T-helper 2 cell treated with Interferon-gamma antibody and Interleukin-4, amounts not matched to agents 5 μg/mL and 100 μg/mL, for 36 hours (primary cell): ENCODE measurements at regions not wholly inside any gene's neighbourhood (a gene's known extent, or its start where the extent isn't known, plus 50 kb on each side); places are given as distances from the start of the nearest gene placed in this dataset.

Source experiments
- DNase-seq: peaks from one replicate; pipeline ENCODE4 v3.0.0; 2021; ENCODE audit warnings: low spot score
- H3K27ac Mint-ChIP-seq: one replicate; pipeline ENCODE4 v1.8.0; 2021; ENCODE audit warnings: mild to moderate bottlenecking, mixed read lengths
- H3K27me3 Mint-ChIP-seq: one replicate; pipeline ENCODE4 v1.8.0; 2021; ENCODE audit warnings: low read depth, mixed read lengths
- H3K36me3 Mint-ChIP-seq: one replicate; pipeline ENCODE4 v1.8.0; 2021; ENCODE audit warnings: low read depth, mixed read lengths
- H3K4me1 Mint-ChIP-seq: one replicate; pipeline ENCODE4 v1.8.0; 2021; ENCODE audit warnings: low read depth, mixed read lengths
- H3K4me3 Mint-ChIP-seq: one replicate; pipeline ENCODE4 v1.8.0; 2022; ENCODE audit warnings: mild to moderate bottlenecking, moderate library complexity, mixed read lengths
- H3K9me3 Mint-ChIP-seq: one replicate; pipeline ENCODE4 v1.8.0; 2021; ENCODE audit warnings: mixed read lengths

- H3K4me1 Mint-ChIP-seq = peaks cover 13% of the 10 kb centered on the region
- no peaks in the 10 kb centered on the region for H3K36me3 Mint-ChIP-seq
- H3K9me3 Mint-ChIP-seq = peaks cover 10% of the 10 kb centered on the region
- no peak overlapping the region for H3K27ac Mint-ChIP-seq
- no peak for DNase-seq
- H3K27me3 Mint-ChIP-seq = no peaks in the 10 kb centered on the region
- peak overlapping the region; percentile 22 for H3K4me3 Mint-ChIP-seq
Measured at GRCh38 chr13:80399340-80400163, 58.6 kb upstream of the SPRY2 start.
